Stromal cell of bone marrow (primary cell): ENCODE measurements at regions not wholly inside any gene's neighbourhood (a gene's known extent, or its start where the extent isn't known, plus 50 kb on each side); places are given as distances from the start of the nearest gene placed in this dataset.
"Not testable (repeated sequence)": the region's sequence is repeated elsewhere in the genome, so short reads cannot be mapped to it uniquely, and the experiment has no call there.

Experiments
- DNase-seq: peaks from one replicate; pipeline ENCODE4 v3.0.0-alpha.2; 2012; ENCODE audit warnings: low read depth

DNA sequence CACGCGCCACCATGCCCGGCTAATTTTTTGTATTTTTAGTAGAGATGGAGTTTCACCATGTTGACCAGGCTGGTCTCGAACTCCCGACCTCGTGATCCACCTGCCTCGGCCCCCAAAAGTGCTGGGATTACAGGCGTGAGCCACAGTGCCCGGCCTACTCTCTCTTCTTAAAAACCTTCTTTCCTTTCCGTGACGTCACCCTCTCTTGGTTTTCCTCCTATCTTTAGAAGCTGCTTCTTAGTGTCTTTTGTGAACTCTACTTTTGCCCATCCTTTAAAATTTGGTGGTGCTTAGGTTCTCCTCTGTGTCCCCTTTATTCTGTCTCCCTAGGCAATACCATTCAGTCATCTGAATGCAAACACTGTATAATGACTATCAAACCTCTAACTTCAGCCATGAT, 311.2 kb upstream of the KITLG start:
- DNase-seq: not testable (repeated sequence)

DNA sequence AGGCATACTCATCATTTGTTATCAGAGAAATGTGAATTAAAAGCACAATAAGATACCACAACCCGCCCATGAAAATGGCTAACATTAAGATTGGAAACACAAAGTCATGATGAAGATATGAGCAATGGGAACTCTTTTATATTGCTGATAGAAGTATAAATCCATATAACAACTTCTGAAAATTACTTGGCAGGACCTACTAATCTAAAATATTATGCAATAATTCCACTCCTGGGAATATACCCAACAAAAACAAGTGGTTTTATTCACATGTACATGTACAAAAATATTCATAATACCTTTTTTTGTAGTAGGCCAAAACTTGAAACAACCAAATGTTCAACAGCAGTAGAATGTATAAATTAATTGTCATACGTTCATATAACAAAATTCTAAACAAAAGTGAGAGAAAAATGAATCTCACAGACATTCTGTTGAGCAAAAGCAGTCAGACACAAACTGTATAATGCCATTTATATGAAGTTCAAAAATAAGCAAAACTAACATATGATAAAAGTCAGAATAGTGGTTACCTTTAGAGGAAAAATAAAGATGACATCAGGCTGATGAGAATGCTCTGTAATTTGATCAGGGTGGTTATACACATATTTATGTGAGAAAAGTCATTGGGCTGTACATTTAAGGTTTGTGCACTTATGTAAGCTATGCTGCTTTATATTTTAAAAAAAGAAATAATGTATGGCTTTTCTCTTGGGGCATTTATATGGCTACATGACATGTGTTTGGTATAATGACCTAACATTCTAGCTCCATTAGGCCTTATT, 309.2 kb upstream of the KITLG start:
- DNase-seq: peak; percentile 61

DNA sequence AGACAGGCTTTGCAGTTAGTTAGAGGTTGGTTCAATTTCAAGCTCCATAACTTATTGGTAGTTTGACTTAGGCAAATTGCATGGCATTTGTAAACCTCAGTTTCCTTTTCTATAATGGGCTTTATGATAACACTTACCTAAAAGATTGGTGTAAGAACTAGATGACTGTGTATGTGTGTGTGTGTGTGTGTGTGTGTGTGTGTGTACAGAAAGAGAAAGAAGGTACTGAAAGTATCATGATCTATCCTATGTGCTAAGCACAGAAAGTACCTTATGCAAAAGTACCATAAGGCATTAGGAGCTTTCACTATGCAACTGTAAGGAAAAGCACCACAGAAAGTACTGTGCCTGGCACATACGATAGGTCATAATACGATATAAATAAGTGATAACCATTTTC, 304.3 kb upstream of the KITLG start:
- DNase-seq: no peak

DNA sequence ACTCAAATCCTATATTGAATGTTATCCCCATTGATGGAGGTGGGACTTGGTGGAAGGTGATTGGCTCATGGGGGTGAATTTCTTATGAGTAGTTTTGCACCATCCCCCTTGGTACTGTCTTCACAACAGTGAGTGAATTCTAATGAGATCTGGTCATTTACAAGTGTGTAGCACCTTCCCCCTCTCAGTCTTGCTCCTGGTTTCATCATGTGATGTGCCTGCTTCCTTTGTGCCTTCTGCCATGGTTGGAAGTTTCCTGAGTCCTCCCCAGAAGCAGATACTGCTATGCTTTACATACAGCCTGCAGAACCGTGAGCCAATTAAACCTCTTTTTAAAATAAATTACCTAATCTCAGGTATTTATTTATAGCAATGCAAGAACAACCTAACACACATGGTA, 302.4 kb upstream of the KITLG start:
- no peak for DNase-seq

DNA sequence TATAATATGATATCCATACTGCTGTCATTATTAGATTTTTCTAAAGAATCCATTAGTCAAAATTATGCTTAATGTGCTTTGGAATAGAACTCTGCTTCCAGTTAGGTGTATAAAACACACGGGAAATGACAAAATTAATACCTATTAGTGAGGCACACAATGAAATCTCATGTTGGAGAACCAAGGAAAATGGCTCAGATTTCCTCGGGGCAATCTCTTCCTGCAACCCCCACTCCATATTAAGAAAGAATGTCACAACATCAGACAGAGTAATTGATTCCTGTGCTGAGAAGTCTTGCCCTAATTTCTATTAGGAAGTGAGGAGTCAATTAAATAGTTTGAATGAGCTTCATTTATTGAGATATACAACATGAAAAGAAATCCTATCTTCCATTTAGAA, 299.8 kb upstream of the KITLG start:
- no peak for DNase-seq

DNA sequence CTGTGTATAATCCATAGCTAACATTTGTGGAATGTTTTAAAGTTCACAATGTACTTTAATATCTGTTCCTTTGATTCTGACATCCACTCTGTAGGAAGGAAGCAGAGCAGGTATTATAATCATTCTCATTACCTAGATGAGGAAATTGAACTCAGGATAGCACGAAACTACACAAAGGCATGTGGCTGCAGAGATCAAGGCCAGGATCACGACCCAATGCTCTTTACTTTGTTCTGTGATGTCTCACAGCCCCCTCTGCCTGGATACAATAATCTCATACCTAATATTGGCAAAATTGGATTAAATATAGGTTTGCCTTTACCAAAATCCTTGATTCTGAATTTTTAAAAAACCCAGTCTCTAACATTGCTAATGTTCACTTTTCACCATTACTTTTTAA, 298.0 kb upstream of the KITLG start:
- no peak for DNase-seq

DNA sequence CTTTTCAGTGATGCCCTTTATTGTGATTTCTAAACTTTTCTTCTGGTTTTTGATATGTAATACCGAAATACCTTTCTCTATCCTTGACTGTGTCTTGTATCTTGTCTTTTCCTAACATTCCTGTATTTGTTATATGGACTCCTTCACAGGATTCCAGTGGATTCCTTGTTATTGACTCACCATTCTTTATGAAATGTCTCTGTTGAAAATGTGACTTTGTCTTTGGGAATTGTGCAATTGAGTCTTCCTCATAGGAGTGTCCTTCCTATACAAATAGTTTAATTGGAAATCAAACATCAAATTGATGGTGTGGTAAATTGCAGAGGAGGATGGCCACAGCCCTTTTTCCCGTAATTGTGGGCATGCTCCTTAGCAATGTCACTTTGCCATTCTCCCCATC, 296.6 kb upstream of the KITLG start:
- no peak for DNase-seq

DNA sequence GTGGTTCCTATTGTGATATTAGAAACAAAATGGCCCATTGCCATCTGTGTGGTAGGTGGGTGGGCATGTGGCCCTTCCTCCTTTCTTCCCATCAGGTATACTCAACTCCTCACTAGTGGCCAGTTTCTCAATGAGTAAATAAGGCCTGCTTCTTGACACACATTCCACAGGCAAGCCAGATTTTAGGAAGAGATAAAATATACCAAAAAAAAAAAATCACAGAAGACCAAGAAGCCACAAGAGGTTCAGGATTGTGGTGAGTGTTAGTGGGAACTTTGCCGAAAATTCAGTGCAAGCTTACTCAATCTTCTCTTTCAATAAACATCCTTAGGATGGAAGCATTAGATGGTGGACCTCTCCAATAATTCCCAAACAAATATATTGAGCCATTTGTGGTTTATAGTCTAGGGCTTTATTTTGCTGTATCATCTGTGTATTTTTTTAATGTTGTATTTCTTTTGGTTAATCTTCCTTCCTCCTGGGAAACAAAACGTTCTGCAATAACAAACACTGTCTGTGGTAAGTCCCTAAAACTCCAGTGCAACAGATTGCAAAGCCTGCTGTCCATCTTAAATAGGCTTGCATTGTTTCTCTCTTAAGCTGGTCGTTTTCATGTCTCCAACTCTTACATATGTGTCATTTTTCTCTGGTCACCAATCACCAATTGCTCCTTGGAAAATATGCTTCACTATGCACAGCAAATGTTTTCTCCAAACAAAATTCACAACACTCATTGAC, 289.9 kb upstream of the KITLG start:
- DNase-seq: peak; percentile 73

DNA sequence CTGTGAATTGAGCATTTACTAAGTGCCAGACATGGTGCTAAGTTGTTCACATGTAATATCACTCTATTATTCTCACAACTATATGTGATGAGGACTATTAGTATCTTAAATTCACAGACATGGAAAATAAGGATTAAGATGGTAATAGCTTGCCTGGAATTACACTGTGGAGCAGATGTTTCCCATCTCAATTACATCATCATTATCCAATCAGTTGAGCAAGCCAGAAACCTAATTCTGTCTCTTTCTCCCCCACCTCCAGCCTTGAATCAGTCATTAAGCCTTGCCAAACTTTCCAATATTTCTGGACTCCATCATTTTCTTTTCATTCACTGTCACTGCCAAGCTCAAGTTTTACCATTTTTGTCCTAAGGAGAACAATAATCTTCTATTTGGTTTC, 287.8 kb upstream of the KITLG start:
- DNase-seq: no peak

DNA sequence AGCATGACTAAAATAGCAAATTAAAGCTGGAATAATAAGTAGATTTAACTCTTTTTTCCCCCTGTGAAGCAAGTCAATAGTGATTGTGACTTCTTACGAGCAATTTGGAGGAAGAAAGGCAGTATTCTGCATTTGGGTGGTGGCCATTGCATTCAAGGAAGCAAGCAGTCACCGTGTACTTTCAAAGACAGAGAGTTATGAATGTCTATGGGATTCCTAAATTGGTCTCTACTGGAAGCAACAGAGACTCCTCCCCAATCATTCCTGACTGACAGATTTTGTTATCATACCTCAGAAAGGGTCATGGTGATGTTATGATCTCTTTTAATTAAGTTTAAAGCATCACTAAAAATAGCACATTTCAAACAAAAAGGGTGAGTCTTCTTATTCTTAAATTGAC, 287.2 kb upstream of the KITLG start:
- DNase-seq: no peak

DNA sequence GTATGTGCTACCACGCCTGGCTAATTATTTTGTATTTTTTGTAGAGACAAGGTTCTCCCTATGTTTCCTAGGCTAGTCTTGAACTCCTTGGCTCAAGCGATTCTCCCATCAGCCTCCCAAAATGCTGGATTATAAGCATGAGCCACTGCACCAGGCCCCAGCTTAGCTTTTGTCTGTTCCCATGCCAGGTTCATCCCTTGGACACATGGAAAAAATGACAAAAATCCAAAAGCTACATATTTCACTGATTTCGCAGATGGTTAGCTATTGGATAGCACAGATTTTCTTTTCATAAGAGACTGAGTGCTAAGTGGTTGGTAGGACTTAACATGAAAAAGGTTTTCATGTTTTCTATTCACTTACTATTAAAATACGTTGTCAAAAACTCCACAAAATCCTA, 286.6 kb upstream of the KITLG start:
- no peak for DNase-seq

DNA sequence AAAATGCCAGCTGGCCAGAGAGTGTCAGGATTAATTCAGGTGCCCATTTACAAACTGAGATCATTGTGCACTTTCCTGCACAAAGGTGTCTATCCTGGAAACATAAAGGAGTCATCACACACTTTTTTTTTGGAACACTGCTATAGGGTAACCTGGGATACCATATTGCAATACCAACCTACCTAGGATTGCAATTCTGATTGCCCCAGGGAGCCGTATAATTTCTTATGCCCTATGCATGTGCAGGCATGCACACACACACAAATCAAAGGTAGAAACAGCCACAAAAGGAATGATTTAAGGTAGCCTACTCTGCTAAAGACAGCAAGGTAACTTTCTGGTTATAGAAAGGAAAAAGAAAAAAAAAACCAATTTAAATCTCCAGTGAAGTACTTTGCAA, 285.3 kb upstream of the KITLG start:
- DNase-seq: no peak

DNA sequence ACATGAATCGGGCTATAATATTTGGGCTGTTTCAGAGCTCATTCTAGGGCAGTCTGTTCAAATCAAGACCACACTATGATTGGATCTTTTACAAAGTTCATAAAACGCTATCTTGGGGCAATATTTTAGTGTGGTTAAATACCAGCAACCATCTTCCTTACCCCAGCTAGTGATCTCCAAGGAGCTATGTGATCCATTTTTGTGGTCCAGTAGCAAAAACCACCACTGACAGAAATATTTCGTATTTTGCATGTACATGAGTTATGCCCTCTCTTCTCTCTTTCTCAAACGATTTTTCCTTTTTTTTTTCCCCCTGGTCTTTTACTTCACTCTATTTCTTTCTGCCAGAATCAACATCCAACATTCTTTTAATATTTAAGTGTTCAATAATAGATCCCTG, 280.6 kb upstream of the KITLG start:
- no peak for DNase-seq

DNA sequence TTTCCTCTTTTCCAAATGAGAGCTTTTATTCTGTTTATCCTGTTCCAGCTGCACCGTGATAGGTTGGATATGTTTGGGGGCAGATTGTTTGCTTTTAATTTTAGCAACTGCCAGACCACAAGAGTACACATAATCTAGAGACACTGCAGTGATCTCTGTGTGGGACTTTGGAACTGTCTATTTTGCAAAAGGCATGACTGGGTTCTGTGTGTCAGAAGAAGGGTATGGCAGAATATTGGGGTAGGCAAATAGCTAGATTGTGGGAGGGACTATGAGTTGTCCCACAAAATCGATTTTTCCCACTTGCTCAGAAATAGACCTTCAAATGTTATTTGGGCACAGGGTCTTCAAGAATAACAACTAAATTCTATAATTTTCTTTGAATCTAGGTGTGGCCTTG, 275.9 kb upstream of the KITLG start:
- no peak for DNase-seq

DNA sequence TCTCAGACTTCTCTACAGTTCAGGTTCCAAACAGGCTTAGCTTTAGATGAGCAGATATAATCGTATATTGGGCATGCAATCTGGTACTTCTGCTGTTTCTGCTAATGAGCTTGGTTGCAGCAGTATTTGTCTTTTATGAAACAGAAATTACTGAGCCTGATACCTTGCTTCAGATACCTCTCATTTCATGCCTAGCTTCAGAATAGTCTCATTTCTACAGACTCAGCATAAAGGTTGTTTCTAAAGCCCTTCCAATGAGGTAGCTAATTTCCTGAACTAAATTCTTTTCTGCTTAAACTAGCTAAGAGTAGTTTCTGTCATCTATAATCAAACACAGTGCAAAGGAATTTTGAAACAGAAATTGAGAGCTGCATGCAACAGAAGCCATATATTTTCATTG, 275.0 kb upstream of the KITLG start:
- DNase-seq: no peak

DNA sequence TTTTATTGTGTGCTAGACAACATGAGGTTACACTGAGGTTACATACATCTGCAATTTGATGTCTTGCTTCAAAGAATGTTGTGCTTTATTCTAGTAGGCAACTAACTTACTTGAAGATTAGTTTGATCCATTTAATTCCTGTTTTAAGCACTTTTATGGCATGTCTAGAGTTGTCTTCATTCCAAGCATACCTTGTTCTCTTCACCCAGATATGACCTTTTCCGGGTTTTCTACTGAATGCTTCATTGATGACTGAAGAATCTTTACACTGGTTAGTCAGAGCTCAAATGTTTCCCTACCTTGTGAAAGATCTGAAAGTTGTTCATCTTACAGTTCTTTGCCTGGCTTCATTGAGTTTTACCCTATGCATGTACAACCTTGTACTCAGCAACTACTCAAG, 274.0 kb upstream of the KITLG start:
- no peak for DNase-seq

DNA sequence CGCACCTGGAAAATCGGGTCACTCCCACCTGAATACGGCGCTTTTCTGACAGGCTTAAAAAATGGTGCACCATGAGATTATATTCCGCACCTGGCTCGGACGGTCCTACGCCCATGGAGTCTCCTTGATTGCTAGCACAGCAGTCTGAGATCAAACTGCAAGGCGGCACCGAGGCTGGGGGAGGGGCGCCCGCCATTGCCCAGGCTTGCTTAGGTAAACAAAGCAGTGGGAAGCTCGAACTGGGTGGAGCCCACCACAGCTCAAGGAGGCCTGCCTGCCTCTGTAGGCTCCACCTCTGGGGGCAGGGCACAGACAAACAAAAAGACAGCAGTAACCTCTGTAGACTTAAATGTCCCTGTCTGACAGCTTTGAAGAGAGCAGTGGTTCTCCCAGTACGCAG, 267.0 kb upstream of the KITLG start:
- DNase-seq: not testable (repeated sequence)

DNA sequence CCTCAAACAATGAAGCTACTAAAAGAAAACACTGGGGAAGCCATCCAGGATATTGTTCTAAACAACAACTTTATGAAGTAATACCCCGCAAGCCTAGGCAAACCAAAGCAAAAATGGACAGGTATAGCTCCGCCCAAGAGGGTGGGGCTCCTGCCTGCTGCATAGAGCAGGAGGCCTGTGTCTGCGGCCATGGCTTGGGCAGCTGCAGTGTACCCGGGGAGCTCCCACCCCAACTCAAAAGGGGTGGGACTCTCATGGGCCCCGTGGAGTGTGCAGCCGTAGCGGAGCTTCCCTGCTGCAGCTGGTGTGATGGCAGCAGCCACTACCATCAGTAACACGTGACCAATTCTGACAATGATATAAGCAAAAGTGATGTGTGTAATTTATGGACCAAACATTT, 264.2 kb upstream of the KITLG start:
- DNase-seq: no peak

DNA sequence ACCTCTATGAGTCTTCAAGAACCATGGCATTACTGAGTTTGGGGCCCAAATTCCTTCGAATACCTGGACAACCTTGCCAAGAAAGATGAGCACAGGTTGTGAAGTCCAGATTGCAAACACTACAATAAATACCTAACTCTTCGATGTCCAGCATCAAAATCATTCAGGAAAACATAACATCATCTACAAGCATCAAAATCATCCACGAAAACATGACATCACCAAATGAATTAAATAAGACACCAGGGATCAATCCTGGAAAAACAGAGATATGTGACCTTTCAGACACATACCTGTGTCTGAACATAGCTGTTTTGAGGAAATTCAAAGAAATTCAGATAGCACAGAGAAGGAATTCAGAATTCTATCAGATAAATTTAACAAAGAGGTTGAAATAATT, 262.0 kb upstream of the KITLG start:
- DNase-seq: no peak

DNA sequence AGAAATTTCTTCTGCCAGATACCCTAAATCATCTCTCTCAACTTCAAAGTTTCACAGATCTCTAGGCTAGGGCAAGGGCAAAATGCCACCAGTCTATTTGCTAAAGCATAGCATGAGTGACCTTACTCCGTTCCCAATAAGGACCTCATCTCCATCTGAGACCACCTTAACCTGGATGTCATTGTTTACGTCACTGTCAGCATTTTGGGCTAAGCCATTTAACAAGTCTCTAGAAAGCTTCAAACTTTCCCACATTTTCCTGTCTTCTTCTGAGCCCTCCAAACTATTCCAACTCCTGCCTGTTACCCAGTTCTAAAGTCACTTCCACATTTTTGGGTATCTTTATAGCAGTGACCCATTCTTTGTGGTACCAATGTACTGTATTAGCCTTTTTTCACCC, 259.2 kb upstream of the KITLG start:
- DNase-seq: no peak

DNA sequence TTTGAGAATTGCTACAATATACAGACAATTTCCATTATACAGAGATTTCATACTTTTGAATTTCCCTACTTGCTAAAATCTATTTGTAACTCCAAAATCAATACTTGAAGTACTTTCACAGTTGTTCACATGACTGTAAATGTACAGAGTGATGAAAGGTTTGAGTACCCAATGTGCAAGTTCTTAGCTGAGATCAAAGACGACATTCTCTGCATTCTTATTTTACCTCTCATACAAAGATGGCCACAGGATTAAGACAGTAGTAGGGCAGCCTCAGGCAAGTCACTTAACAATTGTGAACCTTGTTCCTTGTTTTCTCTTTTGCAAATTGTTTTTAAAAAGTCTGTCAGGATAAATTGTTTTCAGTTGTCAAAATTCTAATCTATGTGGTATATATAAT, 255.9 kb upstream of the KITLG start:
- no peak for DNase-seq

DNA sequence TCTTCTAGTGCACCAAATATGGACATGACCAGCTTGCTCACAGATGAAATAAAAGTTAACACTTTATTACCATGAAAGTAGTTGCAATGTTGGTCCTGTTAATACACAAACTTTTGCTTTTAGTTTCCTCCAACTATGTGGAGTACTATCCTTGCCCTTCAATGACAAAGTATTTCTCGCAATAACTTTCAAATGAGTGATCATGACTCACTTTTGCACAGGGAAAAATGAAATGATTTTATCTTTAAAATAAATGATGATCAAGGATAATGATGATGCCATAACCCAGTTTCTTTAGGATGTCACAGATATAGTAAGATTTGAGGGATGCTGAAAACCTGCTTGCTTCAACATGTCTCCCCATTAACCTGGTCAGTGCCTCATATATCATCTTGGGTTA, 254.0 kb upstream of the KITLG start:
- DNase-seq: peak; percentile 14

DNA sequence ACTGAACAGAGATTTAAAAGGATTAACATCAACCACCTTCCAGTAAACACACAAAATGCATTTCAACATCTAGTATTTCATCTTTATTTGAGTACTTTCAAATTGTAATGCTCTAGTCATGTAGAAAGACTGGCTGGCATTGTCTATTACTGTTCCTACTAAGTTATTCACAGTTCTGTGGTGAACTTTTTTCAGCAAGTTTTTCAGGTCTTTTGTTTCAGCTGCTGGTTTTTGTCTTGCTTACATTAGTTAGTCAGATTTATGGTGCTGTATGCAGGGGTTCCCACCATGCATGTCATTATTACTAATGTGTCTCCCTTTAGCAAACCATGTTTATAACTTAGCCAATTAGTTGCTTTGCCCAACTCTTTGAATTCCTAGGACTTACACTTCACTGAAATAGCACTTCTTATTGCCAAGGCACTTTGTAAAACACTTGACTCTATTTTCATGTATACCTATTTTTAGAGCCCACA, 253.4 kb upstream of the KITLG start:
- no peak for DNase-seq

DNA sequence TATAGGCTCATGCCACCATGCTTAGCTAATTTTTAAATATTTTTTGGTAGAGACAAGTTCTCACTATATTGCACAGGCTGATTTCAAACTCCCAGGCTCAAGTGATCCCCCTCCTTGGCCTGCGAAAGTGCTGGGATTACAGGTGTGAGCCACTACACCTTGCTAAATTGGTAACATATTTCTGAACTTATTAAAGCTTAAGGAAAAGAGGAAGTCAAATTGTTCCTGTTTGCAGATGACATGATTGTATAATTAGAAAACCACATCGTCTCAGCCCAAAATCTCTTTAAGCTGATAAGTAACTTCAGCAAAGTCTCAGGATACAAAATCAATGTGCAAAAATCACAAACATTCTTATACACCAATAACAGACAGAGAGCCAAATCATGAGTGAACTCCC, 248.3 kb upstream of the KITLG start:
- not testable (repeated sequence) for DNase-seq
